ENCODE measurements at regions not wholly inside any gene's neighbourhood (a gene's known extent, or its start where the extent isn't known, plus 50 kb on each side); places are given as distances from the start of the nearest gene placed in this dataset.

DNA sequence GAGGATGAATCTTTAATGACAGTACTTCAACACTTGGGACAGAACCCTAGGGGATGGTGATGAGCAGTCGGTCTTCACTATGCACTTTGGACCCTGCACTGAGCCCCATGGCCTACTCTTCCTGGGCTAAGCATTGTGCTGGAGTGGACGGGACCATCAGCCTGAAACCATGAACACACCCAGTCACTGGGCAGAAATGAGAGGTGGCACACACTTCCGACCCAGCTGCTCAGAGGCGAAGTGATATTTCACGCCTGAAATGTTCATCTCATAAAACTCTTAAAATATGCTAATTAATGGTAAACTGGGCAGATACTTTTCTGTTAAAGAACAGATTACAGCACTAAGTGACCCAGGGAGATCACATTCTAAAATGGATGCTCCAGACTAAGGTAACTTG is 150.3 kb upstream of the NDUFV2 start:
- TF ChIP-seq CTCF (IDR thresholded peaks at IDR 0.05) (no peak), POLR2A (IDR thresholded peaks at IDR 0.05) (no peak), EP300 (IDR thresholded peaks at IDR 0.05) (no peak), POLR2AphosphoS5 (IDR thresholded peaks at IDR 0.05) (no peak)
